Prostate gland (tissue), 2 donors: ENCODE measurements at regions not wholly inside any gene's neighbourhood (a gene's known extent, or its start where the extent isn't known, plus 50 kb on each side); places are given as distances from the start of the nearest gene placed in this dataset.

Experiments used
- CTCF ChIP-seq, 4 experiments: fragments of 200-600 bp in 2 of 4; fragments of 450-650 bp in 2 of 4; sonication (generic) in 2 of 4; IDR thresholded peaks; 1 replicate in 3 of 4; 2 replicates in 1 of 4; pipeline ENCODE4 v1.5.1; 2016 to 2019; ENCODE audit warnings: antibody characterized with exemption in 4 of 4, mild to moderate bottlenecking in 2 of 4, moderate library complexity in 2 of 4
- POLR2A ChIP-seq: fragments of 450-650 bp; IDR thresholded peaks from one replicate; pipeline ENCODE4 v1.6.1; 2016; ENCODE audit warnings: antibody characterized with exemption, mild to moderate bottlenecking
- POLR2AphosphoS5 ChIP-seq: sonication (generic); formaldehyde crosslinking; IDR thresholded peaks from one replicate; pipeline ENCODE4 v1.6.1; 2017; ENCODE audit warnings: antibody characterized with exemption

GRCh38 chr5:167769846-167770413 is 521.5 kb upstream of the WWC1 start:
- no peak for TF ChIP-seq CTCF (IDR thresholded peaks at IDR 0.05)
- no peak for TF ChIP-seq POLR2A
- TF ChIP-seq POLR2AphosphoS5: no peak
